ENCODE measurements at regions not wholly inside any gene's neighbourhood (a gene's known extent, or its start where the extent isn't known, plus 50 kb on each side); places are given as distances from the start of the nearest gene placed in this dataset.

- TF ChIP-seq CTCF (IDR thresholded peaks at IDR 0.05), result no peak
- TF ChIP-seq POLR2A (IDR thresholded peaks at IDR 0.05), result no peak
- no peak for TF ChIP-seq EP300 (IDR thresholded peaks at IDR 0.05)
- no peak for TF ChIP-seq POLR2AphosphoS5 (IDR thresholded peaks at IDR 0.05)
These were observed 347.2 kb upstream of the TRIB2 start for GRCh38 chr2:12369566-12369965.

All from suprapubic skin (tissue), 4 donors.